WTC11 (cell line): ENCODE measurements at regions not wholly inside any gene's neighbourhood (a gene's known extent, or its start where the extent isn't known, plus 50 kb on each side); places are given as distances from the start of the nearest gene placed in this dataset.

Experiments used
- ATAC-seq: fragments of 200-7000 bp; cut with Tn5 transposase; 2 replicates; pipeline ENCODE4 v1.10.0; 2021; ENCODE audit warnings: mild to moderate bottlenecking, moderate library complexity
- CTCF ChIA-PET: fragments of 300-600 bp; sonication (Branson Sonifier 250); formaldehyde crosslinking; loops from one replicate; lab custom pipeline; 2021; ENCODE audit warnings: antibody characterized with exemption; lab: Charles Lee
- POLR2A ChIA-PET: fragments of 350-600 bp; sonication (Branson Sonifier 250); formaldehyde crosslinking; loops from one replicate; lab custom pipeline; 2021; ENCODE audit warnings: antibody characterized with exemption; lab: Charles Lee
- DNase-seq: peaks from one replicate; pipeline ENCODE4 v3.0.0; 2021; ENCODE audit warnings: low spot score
- H3K27ac Mint-ChIP-seq: 2 replicates; pipeline ENCODE4 v1.8.0; 2021; ENCODE audit warnings: mixed read lengths
- H3K27me3 Mint-ChIP-seq: 2 replicates; pipeline ENCODE4 v1.8.0; 2021; ENCODE audit warnings: low read depth, mild to moderate bottlenecking, moderate library complexity, mixed read lengths
- H3K36me3 Mint-ChIP-seq: 2 replicates; pipeline ENCODE4 v1.8.0; 2021; ENCODE audit warnings: mixed read lengths
- H3K4me1 Mint-ChIP-seq: 2 replicates; pipeline ENCODE4 v1.8.0; 2022; ENCODE audit warnings: mixed read lengths
- H3K4me3 Mint-ChIP-seq: 2 replicates; pipeline ENCODE4 v1.8.0; 2021; ENCODE audit warnings: mild to moderate bottlenecking, moderate library complexity, mixed read lengths
- H3K9me3 Mint-ChIP-seq: 2 replicates; pipeline ENCODE4 v1.8.0; 2021; ENCODE audit warnings: mixed read lengths
- CBFB ChIP-seq: sonication (generic); formaldehyde crosslinking; IDR thresholded peaks from 2 replicates; pipeline ENCODE4 v1.8.1; 2022; ENCODE audit warnings: mild to moderate bottlenecking, low read depth, missing genetic modification reagents
- E2F4 ChIP-seq: sonication (generic); formaldehyde crosslinking; IDR thresholded peaks from 2 replicates; pipeline ENCODE4 v1.8.1; 2022; ENCODE audit warnings: low read depth, mild to moderate bottlenecking, moderate library complexity, missing genetic modification reagents, borderline replicate concordance
- FOXJ3 ChIP-seq: sonication (generic); formaldehyde crosslinking; IDR thresholded peaks from 2 replicates; pipeline ENCODE4 v1.9.0; 2021; ENCODE audit warnings: missing genetic modification reagents, mild to moderate bottlenecking, borderline replicate concordance
- FOXP1 ChIP-seq: sonication (generic); formaldehyde crosslinking; IDR thresholded peaks from 2 replicates; pipeline ENCODE4 v1.8.0; 2022; ENCODE audit warnings: missing genetic modification reagents, mild to moderate bottlenecking, moderate library complexity, borderline replicate concordance
- GABPB1 ChIP-seq: sonication (generic); formaldehyde crosslinking; IDR thresholded peaks from 2 replicates; pipeline ENCODE4 v1.8.1; 2023; ENCODE audit warnings: mild to moderate bottlenecking, missing genetic modification reagents
- GTF2I ChIP-seq: fragments of 250-450 bp; sonication (Bioruptor Pico); conservative IDR thresholded peaks from 2 replicates; pipeline ENCODE4 v1.4.0; 2021; ENCODE audit warnings: mild to moderate bottlenecking
- HMGXB4 ChIP-seq: sonication (generic); formaldehyde crosslinking; IDR thresholded peaks from 2 replicates; pipeline ENCODE4 v1.8.1; 2023; ENCODE audit warnings: mild to moderate bottlenecking, moderate library complexity, missing genetic modification reagents
- MXD4 ChIP-seq: fragments of 250-450 bp; sonication (Bioruptor Pico); IDR thresholded peaks from 2 replicates; pipeline ENCODE4 v1.8.0; 2021; ENCODE audit warnings: mild to moderate bottlenecking, moderate library complexity, borderline replicate concordance
- NR1H2 ChIP-seq: sonication (generic); formaldehyde crosslinking; IDR thresholded peaks from 2 replicates; pipeline ENCODE4 v1.9.0; 2021; ENCODE audit warnings: mild to moderate bottlenecking, moderate library complexity, missing genetic modification reagents
- NR2C2 ChIP-seq: sonication (generic); formaldehyde crosslinking; IDR thresholded peaks from 2 replicates; pipeline ENCODE4 v1.8.0; 2022; ENCODE audit warnings: mild to moderate bottlenecking, missing genetic modification reagents
- OVOL2 ChIP-seq: fragments of 250-450 bp; sonication (Bioruptor Pico); IDR thresholded peaks from 2 replicates; pipeline ENCODE4 v1.9.0; 2021; ENCODE audit warnings: mild to moderate bottlenecking, borderline replicate concordance
- RELA ChIP-seq: sonication (generic); formaldehyde crosslinking; IDR thresholded peaks from 2 replicates; pipeline ENCODE4 v1.8.1; 2022; ENCODE audit warnings: missing genetic modification reagents, mild to moderate bottlenecking, borderline replicate concordance
- SMAD3 ChIP-seq: sonication (generic); formaldehyde crosslinking; IDR thresholded peaks from 2 replicates; pipeline ENCODE4 v1.8.0; 2022; ENCODE audit warnings: missing genetic modification reagents, mild to moderate bottlenecking, borderline replicate concordance
- USF2 ChIP-seq: sonication (generic); formaldehyde crosslinking; IDR thresholded peaks from 2 replicates; pipeline ENCODE4 v1.8.1; 2023; ENCODE audit warnings: mild to moderate bottlenecking, missing genetic modification reagents, moderate library complexity
- ZNF263 ChIP-seq: sonication (generic); formaldehyde crosslinking; IDR thresholded peaks from 2 replicates; pipeline ENCODE4 v1.8.1; 2022; ENCODE audit warnings: low read depth, mild to moderate bottlenecking, moderate library complexity, missing genetic modification reagents
- ZNF512 ChIP-seq: sonication (generic); formaldehyde crosslinking; IDR thresholded peaks from 2 replicates; pipeline ENCODE4 v1.8.1; 2022; ENCODE audit warnings: missing genetic modification reagents, borderline replicate concordance
- ZNF532 ChIP-seq: fragments of 250-450 bp; sonication (Bioruptor Pico); IDR thresholded peaks from 2 replicates; pipeline ENCODE4 v1.9.0; 2021; ENCODE audit warnings: mild to moderate bottlenecking, borderline replicate concordance
- ZNF671 ChIP-seq: fragments of 250-450 bp; sonication (Bioruptor Pico); IDR thresholded peaks from 2 replicates; pipeline ENCODE4 v1.8.0; 2021; ENCODE audit warnings: mild to moderate bottlenecking
- TF ChIP-seq, protein P1 (sequence below): sonication (generic); formaldehyde crosslinking; IDR thresholded peaks from 2 replicates; pipeline ENCODE4 v1.8.0; 2022; ENCODE audit warnings: mild to moderate bottlenecking, missing genetic modification reagents
- TF ChIP-seq, protein P2 (sequence below): sonication (generic); formaldehyde crosslinking; IDR thresholded peaks from 2 replicates; pipeline ENCODE4 v1.8.1; 2023; ENCODE audit warnings: mild to moderate bottlenecking, missing genetic modification reagents, borderline replicate concordance

GRCh38 chr2:60324536-60324935, 228.9 kb downstream of the BCL11A start (continued):
- TF ChIP-seq E2F4 (CRISPR knock-in tag) (no peak), FOXP1 (CRISPR knock-in tag) (no peak), NR2C2 (CRISPR knock-in tag) (no peak), ZNF671 (CRISPR knock-in tag) (no peak), CBFB (CRISPR knock-in tag) (no peak)

DNA sequence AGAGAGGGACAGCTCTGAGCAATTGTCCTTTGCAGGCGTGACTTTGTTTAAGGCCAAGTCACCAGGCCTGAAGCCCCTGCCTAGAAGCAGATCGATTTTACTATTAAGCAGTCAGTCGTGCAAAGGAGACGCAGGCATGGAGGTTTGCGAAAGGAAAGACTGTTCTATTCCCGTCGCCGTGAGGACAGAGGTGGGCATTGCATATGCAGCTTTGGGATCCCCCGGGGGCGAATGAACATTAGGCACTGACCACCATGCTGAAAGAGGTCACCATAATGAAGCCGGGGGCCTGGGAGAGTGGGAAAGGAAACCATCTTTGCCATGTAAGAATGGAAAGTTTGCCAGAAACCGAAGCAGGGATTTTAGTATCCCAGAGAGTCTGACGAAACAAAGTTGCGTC, 231.6 kb downstream of the BCL11A start:
- H3K4me1 Mint-ChIP-seq, result peaks cover 27% of the 10 kb centered on the region
- H3K27me3 Mint-ChIP-seq, result no peaks in the 10 kb centered on the region; the same call in 1 of the 2 replicates
- no peak overlapping the region for H3K4me3 Mint-ChIP-seq
- DNase-seq (no peak), ATAC-seq (no peak)
- POLR2A ChIA-PET, result no interaction called here
- H3K27ac Mint-ChIP-seq, result no peak overlapping the region
- H3K36me3 Mint-ChIP-seq, result peaks cover 3% of the 10 kb centered on the region; the same call in 1 of the 2 replicates
- H3K9me3 Mint-ChIP-seq, result peaks cover 10% of the 10 kb centered on the region
- CTCF ChIA-PET, result no interaction called here
- TF ChIP-seq SMAD3 (CRISPR knock-in tag), result no peak
- no peak for TF ChIP-seq FOXJ3 (CRISPR knock-in tag)
- no peak for TF ChIP-seq ZNF263 (CRISPR knock-in tag)
- no peak for TF ChIP-seq RELA
- TF ChIP-seq ZNF532 (CRISPR knock-in tag), result no peak
- no peak for TF ChIP-seq USF2
- no peak for TF ChIP-seq ZNF512
- TF ChIP-seq MXD4 (CRISPR knock-in tag), result no peak
- no peak for TF ChIP-seq GTF2I (CRISPR knock-in tag)
- no peak for TF ChIP-seq GABPB1 (CRISPR knock-in tag)
- no peak for TF ChIP-seq NR1H2 (CRISPR knock-in tag)
- TF ChIP-seq OVOL2, result no peak
- TF ChIP-seq, protein P1, sequence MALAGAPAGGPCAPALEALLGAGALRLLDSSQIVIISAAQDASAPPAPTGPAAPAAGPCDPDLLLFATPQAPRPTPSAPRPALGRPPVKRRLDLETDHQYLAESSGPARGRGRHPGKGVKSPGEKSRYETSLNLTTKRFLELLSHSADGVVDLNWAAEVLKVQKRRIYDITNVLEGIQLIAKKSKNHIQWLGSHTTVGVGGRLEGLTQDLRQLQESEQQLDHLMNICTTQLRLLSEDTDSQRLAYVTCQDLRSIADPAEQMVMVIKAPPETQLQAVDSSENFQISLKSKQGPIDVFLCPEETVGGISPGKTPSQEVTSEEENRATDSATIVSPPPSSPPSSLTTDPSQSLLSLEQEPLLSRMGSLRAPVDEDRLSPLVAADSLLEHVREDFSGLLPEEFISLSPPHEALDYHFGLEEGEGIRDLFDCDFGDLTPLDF (CRISPR knock-in tag), result no peak
- TF ChIP-seq, protein P2, sequence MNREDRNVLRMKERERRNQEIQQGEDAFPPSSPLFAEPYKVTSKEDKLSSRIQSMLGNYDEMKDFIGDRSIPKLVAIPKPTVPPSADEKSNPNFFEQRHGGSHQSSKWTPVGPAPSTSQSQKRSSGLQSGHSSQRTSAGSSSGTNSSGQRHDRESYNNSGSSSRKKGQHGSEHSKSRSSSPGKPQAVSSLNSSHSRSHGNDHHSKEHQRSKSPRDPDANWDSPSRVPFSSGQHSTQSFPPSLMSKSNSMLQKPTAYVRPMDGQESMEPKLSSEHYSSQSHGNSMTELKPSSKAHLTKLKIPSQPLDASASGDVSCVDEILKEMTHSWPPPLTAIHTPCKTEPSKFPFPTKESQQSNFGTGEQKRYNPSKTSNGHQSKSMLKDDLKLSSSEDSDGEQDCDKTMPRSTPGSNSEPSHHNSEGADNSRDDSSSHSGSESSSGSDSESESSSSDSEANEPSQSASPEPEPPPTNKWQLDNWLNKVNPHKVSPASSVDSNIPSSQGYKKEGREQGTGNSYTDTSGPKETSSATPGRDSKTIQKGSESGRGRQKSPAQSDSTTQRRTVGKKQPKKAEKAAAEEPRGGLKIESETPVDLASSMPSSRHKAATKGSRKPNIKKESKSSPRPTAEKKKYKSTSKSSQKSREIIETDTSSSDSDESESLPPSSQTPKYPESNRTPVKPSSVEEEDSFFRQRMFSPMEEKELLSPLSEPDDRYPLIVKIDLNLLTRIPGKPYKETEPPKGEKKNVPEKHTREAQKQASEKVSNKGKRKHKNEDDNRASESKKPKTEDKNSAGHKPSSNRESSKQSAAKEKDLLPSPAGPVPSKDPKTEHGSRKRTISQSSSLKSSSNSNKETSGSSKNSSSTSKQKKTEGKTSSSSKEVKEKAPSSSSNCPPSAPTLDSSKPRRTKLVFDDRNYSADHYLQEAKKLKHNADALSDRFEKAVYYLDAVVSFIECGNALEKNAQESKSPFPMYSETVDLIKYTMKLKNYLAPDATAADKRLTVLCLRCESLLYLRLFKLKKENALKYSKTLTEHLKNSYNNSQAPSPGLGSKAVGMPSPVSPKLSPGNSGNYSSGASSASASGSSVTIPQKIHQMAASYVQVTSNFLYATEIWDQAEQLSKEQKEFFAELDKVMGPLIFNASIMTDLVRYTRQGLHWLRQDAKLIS (CRISPR knock-in tag), result no peak
- TF ChIP-seq HMGXB4 (CRISPR knock-in tag), result no peak
